Nephron (organoid): ENCODE measurements at regions not wholly inside any gene's neighbourhood (a gene's known extent, or its start where the extent isn't known, plus 50 kb on each side); places are given as distances from the start of the nearest gene placed in this dataset.

ENCODE experiments used
- H3K27ac Mint-ChIP-seq, 3 experiments: 2 replicates each; pipeline ENCODE4 v1.8.0; 2020; ENCODE audit warnings: mixed read lengths in 3 of 3, mild to moderate bottlenecking in 2 of 3, moderate library complexity in 1 of 3
- H3K27me3 Mint-ChIP-seq: 2 replicates; pipeline ENCODE4 v1.8.0; 2021; ENCODE audit warnings: low read depth, mild to moderate bottlenecking, moderate library complexity, mixed read lengths
- H3K36me3 Mint-ChIP-seq: 2 replicates; pipeline ENCODE4 v1.8.0; 2020; ENCODE audit warnings: low read depth, mixed read lengths
- H3K4me1 Mint-ChIP-seq: 2 replicates; pipeline ENCODE4 v1.8.0; 2020; ENCODE audit warnings: mixed read lengths
- H3K4me3 Mint-ChIP-seq, 3 experiments: 2 replicates each; pipeline ENCODE4 v1.8.0; 2020; ENCODE audit warnings: mild to moderate bottlenecking in 3 of 3, mixed read lengths in 3 of 3, moderate library complexity in 2 of 3
- H3K9me3 Mint-ChIP-seq: 2 replicates; pipeline ENCODE4 v1.8.0; 2020; ENCODE audit warnings: mixed read lengths
- CTCF ChIP-seq, 3 experiments: fragments of 200-600 bp; sonication (generic); IDR thresholded peaks; one replicate each; pipeline ENCODE4 v1.5.0; 2021; ENCODE audit warnings: antibody characterized with exemption in 3 of 3; ENCODE audit not compliant: unreplicated experiment in 3 of 3

DNA sequence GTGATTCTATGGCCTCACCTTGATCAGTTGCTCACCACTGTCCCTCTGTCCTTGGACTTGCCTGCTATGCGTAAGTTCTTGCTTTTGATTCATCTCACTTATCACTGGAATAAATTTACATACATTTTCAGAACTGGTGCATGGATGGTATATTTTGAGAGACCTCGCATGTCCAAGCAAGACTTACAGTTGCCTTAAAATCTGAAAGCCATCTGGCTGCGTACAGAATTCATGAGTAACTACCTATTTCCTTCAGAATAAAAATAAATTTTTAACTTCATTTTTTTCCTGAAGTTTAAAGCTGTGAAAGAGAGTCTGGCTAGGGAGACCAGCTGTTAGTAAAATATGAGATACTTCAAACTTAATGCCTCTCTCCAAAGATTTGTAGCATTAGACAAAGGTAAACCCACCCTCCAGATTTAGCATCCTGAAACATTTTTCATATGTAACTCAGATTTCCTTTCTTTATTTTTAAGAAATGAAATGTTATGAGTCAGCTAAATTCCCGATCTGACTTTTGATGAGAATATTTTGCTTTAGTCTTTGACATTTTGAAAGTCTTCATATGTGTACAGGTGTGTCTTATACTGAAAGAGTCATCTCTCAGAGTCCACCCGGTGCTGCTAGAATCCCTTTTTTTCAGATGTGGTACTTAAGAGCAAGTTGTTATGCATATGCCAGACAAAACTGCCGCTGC, 136.4 kb upstream of the CELF2 start:
- H3K36me3 Mint-ChIP-seq, result peaks cover 10% of the 10 kb centered on the region
- no peak overlapping the region for H3K4me3 Mint-ChIP-seq
- peaks cover 5% of the 10 kb centered on the region for H3K4me1 Mint-ChIP-seq
- H3K27ac Mint-ChIP-seq, result no peak overlapping the region
- TF ChIP-seq CTCF (IDR thresholded peaks at IDR 0.05; ENCODE audit: unreplicated experiment in 3 of 3), result no peak
- peaks cover 20% of the 10 kb centered on the region for H3K9me3 Mint-ChIP-seq
- H3K27me3 Mint-ChIP-seq, result peaks cover 18% of the 10 kb centered on the region

GRCh38 chr10:10883737-10884136, 133.9 kb upstream of the CELF2 start:
- peaks cover 20% of the 10 kb centered on the region for H3K27me3 Mint-ChIP-seq
- H3K36me3 Mint-ChIP-seq, result peaks cover 10% of the 10 kb centered on the region
- no peak overlapping the region for H3K4me3 Mint-ChIP-seq
- H3K9me3 Mint-ChIP-seq, result peaks cover 23% of the 10 kb centered on the region
- peaks cover 12% of the 10 kb centered on the region for H3K4me1 Mint-ChIP-seq
- TF ChIP-seq CTCF (IDR thresholded peaks at IDR 0.05; ENCODE audit: unreplicated experiment in 3 of 3), result no peak
- H3K27ac Mint-ChIP-seq, result no peak overlapping the region

- Mint-ChIP-seq H3K4me1 (peaks cover 28% of the 10 kb centered on the region), H3K27me3 (peaks cover 14% of the 10 kb centered on the region), H3K9me3 (peaks cover 22% of the 10 kb centered on the region), H3K27ac (peak overlapping the region in 1 of 3 experiments; percentile 26), H3K4me3 (no peak overlapping the region), H3K36me3 (peaks cover 10% of the 10 kb centered on the region)
- no peak for TF ChIP-seq CTCF (IDR thresholded peaks at IDR 0.05; ENCODE audit: unreplicated experiment in 3 of 3)
These were observed 130.7 kb upstream of the CELF2 start for GRCh38 chr10:10886861-10887531.

DNA sequence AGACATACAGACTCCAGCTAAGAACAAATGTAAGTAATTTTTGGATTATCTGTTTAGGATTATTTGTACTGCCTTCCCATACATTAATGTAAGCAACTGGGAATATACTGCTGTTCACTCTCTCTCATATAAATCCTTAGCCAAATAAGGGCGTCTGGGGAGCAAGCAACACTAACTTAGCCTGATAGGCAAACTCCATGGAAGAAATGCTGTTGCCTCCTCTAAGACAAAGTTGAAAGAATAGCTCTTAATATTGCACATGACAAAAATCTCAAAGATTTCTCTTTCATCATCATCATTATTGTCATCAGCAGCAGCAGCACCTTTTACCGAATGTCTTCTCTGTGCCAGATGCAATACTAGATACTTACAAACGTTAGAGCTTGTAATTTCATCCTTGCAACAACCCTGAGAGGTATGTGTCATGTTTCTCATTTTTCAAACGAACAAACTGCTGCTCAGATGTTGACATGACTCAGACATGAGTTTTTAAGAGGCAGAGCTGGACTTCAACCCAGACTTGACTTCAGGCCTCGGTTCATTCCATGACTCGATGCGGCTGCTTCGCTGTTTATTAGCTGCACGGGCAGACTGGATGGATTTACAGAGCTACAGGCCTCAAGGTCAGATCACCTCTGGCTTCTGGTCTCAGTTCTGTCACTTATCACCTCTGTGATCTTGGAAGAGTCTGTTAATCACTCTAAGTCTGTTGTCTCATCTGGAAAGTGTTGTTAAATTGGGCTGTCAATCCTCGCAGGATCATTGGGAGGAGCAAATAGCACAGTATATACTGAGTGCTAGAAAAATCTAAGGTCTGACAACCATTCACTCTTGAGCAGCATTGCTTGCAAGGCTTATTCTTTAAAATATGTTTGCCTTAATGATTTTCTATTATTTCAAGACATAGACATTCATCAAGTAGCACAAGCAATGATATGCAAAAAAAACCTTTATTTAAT, 126.3 kb upstream of the CELF2 start:
- Mint-ChIP-seq H3K4me3 (no peak overlapping the region), H3K27ac (peak overlapping the region; percentile 6 to 26 (median 19))

More for the DNA sequence above, 126.3 kb upstream of the CELF2 start:
- H3K36me3 Mint-ChIP-seq, result no peaks in the 10 kb centered on the region
- H3K9me3 Mint-ChIP-seq, result peaks cover 22% of the 10 kb centered on the region
- peaks cover 35% of the 10 kb centered on the region for H3K4me1 Mint-ChIP-seq
- H3K27me3 Mint-ChIP-seq, result peaks cover 9% of the 10 kb centered on the region
- TF ChIP-seq CTCF (IDR thresholded peaks at IDR 0.05; ENCODE audit: unreplicated experiment in 3 of 3), result no peak
